ENCODE measurements at regions not wholly inside any gene's neighbourhood (a gene's known extent, or its start where the extent isn't known, plus 50 kb on each side); places are given as distances from the start of the nearest gene placed in this dataset.

DNA sequence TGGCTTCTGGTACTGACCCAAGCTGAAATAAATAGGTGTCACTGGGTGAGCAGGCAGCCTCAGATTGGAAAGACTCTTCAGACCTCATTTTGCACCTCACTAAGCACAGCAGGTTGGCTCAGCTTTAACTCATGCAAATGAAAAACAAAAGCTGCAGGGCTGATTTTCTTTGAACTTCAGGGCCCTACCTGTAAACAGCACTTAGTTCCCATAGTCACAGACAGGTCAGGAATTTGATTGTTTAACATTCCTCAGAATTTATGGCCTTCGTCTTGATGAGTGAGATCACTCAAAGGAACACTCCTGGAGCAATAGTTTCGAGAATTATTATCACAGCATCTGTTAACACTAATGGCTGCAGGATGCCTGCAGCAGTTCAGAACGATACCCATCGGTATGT is 718.5 kb downstream of the EFNB2 start:
- no TSS peak for BruUV-seq (replicated peaks)
- no peak overlapping the region for H2BK5ac ChIP-seq (ENCODE audit: low read depth, low read length, poor library complexity, severe bottlenecking)
- no peak overlapping the region for H2BK15ac ChIP-seq (ENCODE audit: low read depth, low read length)
- H2BK120ac ChIP-seq (ENCODE audit: low read depth, low read length): no peak overlapping the region
- H2AFZ ChIP-seq (replicated peaks; ENCODE audit: low read length, poor library complexity): no peak overlapping the region
- no peak overlapping the region for H3K4me2 ChIP-seq (ENCODE audit: low read depth, low read length)
- no peak overlapping the region for H3K14ac ChIP-seq (replicated peaks; ENCODE audit: low read depth, low read length)
- H2AK5ac ChIP-seq (ENCODE audit: low read depth, low read length): no peak overlapping the region
- H4K5ac ChIP-seq (ENCODE audit: low read depth, low read length): no peak overlapping the region
- in situ Hi-C loops (cut with MboI; ENCODE audit: low sequenced_read_pairs) (no loop called here), intact Hi-C loops (cut with micrococcal nuclease) (no loop called here), dilution Hi-C loops (cut with HindIII; ENCODE audit: low sequenced_read_pairs, unreplicated experiment) (no loop called here)
- H3K4ac ChIP-seq (ENCODE audit: low read depth, low read length): no peak overlapping the region
- no peak overlapping the region for H3K27ac ChIP-seq (ENCODE audit: insufficient read depth, low read length)
- no peak overlapping the region for H3K23ac ChIP-seq (ENCODE audit: low read depth, low read length)
- no peaks in the 10 kb centered on the region for H4K20me1 ChIP-seq (ENCODE audit: insufficient read depth, low read length)
- H3K9ac ChIP-seq (ENCODE audit: low read depth, low read length): no peak overlapping the region
- DNase-seq (no peak), ATAC-seq (ENCODE audit: low read depth) (no peak)
- ChIA-PET POLR2A (ENCODE audit: unreplicated experiment) (no interaction called here), CTCF (interaction anchor here (0.7 kb wide), 1 partner anchor 127 kb away, joined by 3 read pairs; no protein-coding TSS in a partner anchor)
- H4K8ac ChIP-seq (ENCODE audit: low read depth in 2 of 2, low read length in 2 of 2): no peak overlapping the region
- no peaks in the 10 kb centered on the region for H3K36me3 ChIP-seq (ENCODE audit: control insufficient read depth, insufficient read depth, low read length)
- H4K91ac ChIP-seq (ENCODE audit: insufficient read depth, low read depth, low read length): no peak overlapping the region
- no peaks in the 10 kb centered on the region for H3K9me1 ChIP-seq (ENCODE audit: insufficient read depth, low read length)
- no CpG with 5 or more reads among the region's 4 CpGs for WGBS, 2 experiments (ENCODE audit: extremely low coverage in 2 of 2, insufficient read length in 1 of 2)
- H3K9me3 ChIP-seq (ENCODE audit: control insufficient read depth, insufficient read depth, low read length): no peaks in the 10 kb centered on the region
- no peak overlapping the region for H3K18ac ChIP-seq (ENCODE audit: low read depth, low read length)
- H2BK20ac ChIP-seq (ENCODE audit: low read depth, low read length): no peak overlapping the region
- no peak overlapping the region for H2AK9ac ChIP-seq (replicated peaks; ENCODE audit: low read depth, low read length, poor library complexity)
- TF ChIP-seq POLR2A (IDR thresholded peaks at IDR 0.05; ENCODE audit: low read depth, low read length) (no peak), SMC3 (IDR thresholded peaks at IDR 0.05; ENCODE audit: low read depth, low read length) (no peak), FOS (IDR thresholded peaks at IDR 0.05; ENCODE audit: low read depth, low read length) (no peak), RCOR1 (IDR thresholded peaks at IDR 0.05; ENCODE audit: insufficient replicate concordance, low read length) (no peak), RAD21 (IDR thresholded peaks at IDR 0.05; ENCODE audit: low read length) (no peak), BHLHE40 (IDR thresholded peaks at IDR 0.05; ENCODE audit: low read depth, low read length) (no peak), MAFK (IDR thresholded peaks at IDR 0.05; ENCODE audit: low read depth, low read length) (no peak), CEBPB (IDR thresholded peaks at IDR 0.05; ENCODE audit: low read depth, low read length) (no peak), ELK1 (IDR thresholded peaks at IDR 0.05; ENCODE audit: borderline replicate concordance, low read depth, low read length) (no peak), MAZ (IDR thresholded peaks at IDR 0.05; ENCODE audit: borderline replicate concordance, low read depth, low read length) (no peak), NFE2L2 (IDR thresholded peaks at IDR 0.05; ENCODE audit: low read depth, low read length) (no peak), MXI1 (IDR thresholded peaks at IDR 0.05; ENCODE audit: borderline replicate concordance, low read depth, low read length) (no peak), RFX5 (IDR thresholded peaks at IDR 0.05; ENCODE audit: low read depth, low read length) (no peak), CHD1 (IDR thresholded peaks at IDR 0.05; ENCODE audit: low read depth, low read length) (no peak)
- TF ChIP-seq, protein P1, sequence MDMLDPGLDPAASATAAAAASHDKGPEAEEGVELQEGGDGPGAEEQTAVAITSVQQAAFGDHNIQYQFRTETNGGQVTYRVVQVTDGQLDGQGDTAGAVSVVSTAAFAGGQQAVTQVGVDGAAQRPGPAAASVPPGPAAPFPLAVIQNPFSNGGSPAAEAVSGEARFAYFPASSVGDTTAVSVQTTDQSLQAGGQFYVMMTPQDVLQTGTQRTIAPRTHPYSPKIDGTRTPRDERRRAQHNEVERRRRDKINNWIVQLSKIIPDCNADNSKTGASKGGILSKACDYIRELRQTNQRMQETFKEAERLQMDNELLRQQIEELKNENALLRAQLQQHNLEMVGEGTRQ (IDR thresholded peaks at IDR 0.05; ENCODE audit: low read depth, low read length): no peak
- TF ChIP-seq, protein P2, sequence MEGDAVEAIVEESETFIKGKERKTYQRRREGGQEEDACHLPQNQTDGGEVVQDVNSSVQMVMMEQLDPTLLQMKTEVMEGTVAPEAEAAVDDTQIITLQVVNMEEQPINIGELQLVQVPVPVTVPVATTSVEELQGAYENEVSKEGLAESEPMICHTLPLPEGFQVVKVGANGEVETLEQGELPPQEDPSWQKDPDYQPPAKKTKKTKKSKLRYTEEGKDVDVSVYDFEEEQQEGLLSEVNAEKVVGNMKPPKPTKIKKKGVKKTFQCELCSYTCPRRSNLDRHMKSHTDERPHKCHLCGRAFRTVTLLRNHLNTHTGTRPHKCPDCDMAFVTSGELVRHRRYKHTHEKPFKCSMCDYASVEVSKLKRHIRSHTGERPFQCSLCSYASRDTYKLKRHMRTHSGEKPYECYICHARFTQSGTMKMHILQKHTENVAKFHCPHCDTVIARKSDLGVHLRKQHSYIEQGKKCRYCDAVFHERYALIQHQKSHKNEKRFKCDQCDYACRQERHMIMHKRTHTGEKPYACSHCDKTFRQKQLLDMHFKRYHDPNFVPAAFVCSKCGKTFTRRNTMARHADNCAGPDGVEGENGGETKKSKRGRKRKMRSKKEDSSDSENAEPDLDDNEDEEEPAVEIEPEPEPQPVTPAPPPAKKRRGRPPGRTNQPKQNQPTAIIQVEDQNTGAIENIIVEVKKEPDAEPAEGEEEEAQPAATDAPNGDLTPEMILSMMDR (conservative IDR thresholded peaks at IDR 0.05; ENCODE audit: low read depth, low read length): no peak
- H3K56ac ChIP-seq (ENCODE audit: extremely low read depth, insufficient read depth, low read length): no peak overlapping the region
- H3K4me3 ChIP-seq (ENCODE audit: insufficient read depth, low read depth, low read length): no peak overlapping the region
- H3K4me1 ChIP-seq (ENCODE audit: control insufficient read depth, insufficient read depth, low read length): no peaks in the 10 kb centered on the region
- H3K79me1 ChIP-seq (ENCODE audit: low read depth in 1 of 2, low read length in 2 of 2): no peaks in the 10 kb centered on the region
- H3K27me3 ChIP-seq (ENCODE audit: control insufficient read depth, insufficient read depth, low read length): no peaks in the 10 kb centered on the region

Measured in IMR-90 (cell line).